ENCODE measurements at regions not wholly inside any gene's neighbourhood (a gene's known extent, or its start where the extent isn't known, plus 50 kb on each side); places are given as distances from the start of the nearest gene placed in this dataset.
"Not testable (repeated sequence)": the region's sequence is repeated elsewhere in the genome, so short reads cannot be mapped to it uniquely, and the experiment has no call there.

GRCh38 chr2:37770797-37771196, 99.4 kb upstream of the CDC42EP3 start:
- H3K36me3 Mint-ChIP-seq (ENCODE audit: low read depth): no peaks in the 10 kb centered on the region
- TF ChIP-seq CTCF (IDR thresholded peaks at IDR 0.05): no peak

GRCh38 chr2:37771600-37772088, 100.2 kb upstream of the CDC42EP3 start:
- Mint-ChIP-seq H3K27ac (no peak overlapping the region), H3K36me3 (ENCODE audit: low read depth) (no peaks in the 10 kb centered on the region), H3K4me3 (no peak overlapping the region), H3K27me3 (no peaks in the 10 kb centered on the region), H3K9me3 (no peaks in the 10 kb centered on the region), H3K4me1 (ENCODE audit: low read depth) (peaks cover 4% of the 10 kb centered on the region)
- no peak for DNase-seq
- intact Hi-C loops (cut with micrococcal nuclease): no loop called here
- POLR2A ChIA-PET: no interaction called here
- no peak for TF ChIP-seq CTCF (IDR thresholded peaks at IDR 0.05)
- CTCF ChIA-PET: interaction anchor here (1.0 kb wide), 1 partner anchor 106 kb away, joined by 3 read pairs; no protein-coding TSS in a partner anchor
- no peak for ATAC-seq

More at GRCh38 chr2:37770797-37771196, 99.4 kb upstream of the CDC42EP3 start:
- ChIA-PET CTCF (no interaction called here), POLR2A (no interaction called here)
- Mint-ChIP-seq H3K27ac (no peak overlapping the region), H3K4me1 (ENCODE audit: low read depth) (peaks cover 4% of the 10 kb centered on the region), H3K27me3 (no peaks in the 10 kb centered on the region), H3K9me3 (no peaks in the 10 kb centered on the region), H3K4me3 (no peak overlapping the region)
- intact Hi-C loops (cut with micrococcal nuclease): no loop called here
- no peak for DNase-seq
- ATAC-seq: no peak

- Mint-ChIP-seq H3K27me3 (no peaks in the 10 kb centered on the region), H3K27ac (no peak overlapping the region), H3K4me1 (ENCODE audit: low read depth) (no peaks in the 10 kb centered on the region), H3K9me3 (no peaks in the 10 kb centered on the region), H3K36me3 (ENCODE audit: low read depth) (no peaks in the 10 kb centered on the region), H3K4me3 (no peak overlapping the region)
- no peak for TF ChIP-seq CTCF (IDR thresholded peaks at IDR 0.05)
- intact Hi-C loops (cut with micrococcal nuclease): no loop called here
- ChIA-PET CTCF (interaction anchor here (1.0 kb wide), 1 partner anchor 378 kb away, joined by 3 read pairs; no protein-coding TSS in a partner anchor), POLR2A (interaction anchor here (1.2 kb wide), 1 partner anchor 40 kb away, joined by 3 read pairs; no protein-coding TSS in a partner anchor)
- no peak for DNase-seq
- ATAC-seq: no peak
Measured at GRCh38 chr2:37773371-37774130, 102.1 kb upstream of the CDC42EP3 start.

GRCh38 chr2:37774171-37774944, 102.9 kb upstream of the CDC42EP3 start:
- CTCF ChIA-PET; H3K27ac Mint-ChIP-seq; H3K36me3 Mint-ChIP-seq (ENCODE audit: low read depth); intact Hi-C loops (cut with micrococcal nuclease); DNase-seq; ATAC-seq; H3K27me3 Mint-ChIP-seq; H3K4me1 Mint-ChIP-seq (ENCODE audit: low read depth); H3K9me3 Mint-ChIP-seq; H3K4me3 Mint-ChIP-seq: not testable (repeated sequence)
- POLR2A ChIA-PET: interaction anchor here (1.2 kb wide), 1 partner anchor 39 kb away, joined by 3 read pairs; no protein-coding TSS in a partner anchor

GRCh38 chr2:37774976-37775907, 103.8 kb upstream of the CDC42EP3 start:
- Mint-ChIP-seq H3K36me3 (ENCODE audit: low read depth) (no peaks in the 10 kb centered on the region), H3K4me1 (ENCODE audit: low read depth) (no peaks in the 10 kb centered on the region), H3K27me3 (no peaks in the 10 kb centered on the region), H3K9me3 (no peaks in the 10 kb centered on the region), H3K27ac (no peak overlapping the region), H3K4me3 (no peak overlapping the region)
- DNase-seq: no peak
- intact Hi-C loops (cut with micrococcal nuclease): no loop called here
- ChIA-PET POLR2A (interaction anchor here (1.2 kb wide), 1 partner anchor 38 kb away, joined by 3 read pairs; no protein-coding TSS in a partner anchor), CTCF (interaction anchor here (1.2 kb wide), 1 partner anchor 102 kb away, joined by 3 read pairs; no protein-coding TSS in a partner anchor)
- no peak for ATAC-seq
- no peak for TF ChIP-seq CTCF (IDR thresholded peaks at IDR 0.05)
